CD4-positive, alpha-beta T cell treated with Interleukin-17A for 1 hour (primary cell): ENCODE measurements at regions not wholly inside any gene's neighbourhood (a gene's known extent, or its start where the extent isn't known, plus 50 kb on each side); places are given as distances from the start of the nearest gene placed in this dataset.

Experiments used
- DNase-seq: peaks from one replicate; pipeline ENCODE4 v3.0.0-alpha.2; 2020

DNA sequence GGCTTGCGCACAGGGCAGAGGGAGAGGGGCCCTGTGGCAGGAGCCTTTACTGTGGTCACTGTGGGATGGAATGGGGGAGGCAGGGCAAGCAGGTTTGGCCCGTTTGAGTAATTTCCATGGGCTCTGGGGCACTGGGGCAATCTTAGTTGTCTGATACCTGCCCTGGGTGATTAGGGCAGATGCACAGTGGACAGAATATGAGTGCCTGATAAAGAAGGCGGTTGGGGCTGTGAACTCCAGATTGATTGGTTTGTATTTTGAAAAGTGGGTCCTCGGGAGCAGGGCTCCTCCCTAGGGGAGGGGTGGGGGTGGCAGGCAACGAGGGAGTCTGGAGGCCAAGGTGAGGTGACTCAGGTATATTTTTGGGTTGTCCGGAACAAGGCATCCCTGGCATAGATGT is 247.5 kb downstream of the NSG2 start:
- no peak for DNase-seq

DNA sequence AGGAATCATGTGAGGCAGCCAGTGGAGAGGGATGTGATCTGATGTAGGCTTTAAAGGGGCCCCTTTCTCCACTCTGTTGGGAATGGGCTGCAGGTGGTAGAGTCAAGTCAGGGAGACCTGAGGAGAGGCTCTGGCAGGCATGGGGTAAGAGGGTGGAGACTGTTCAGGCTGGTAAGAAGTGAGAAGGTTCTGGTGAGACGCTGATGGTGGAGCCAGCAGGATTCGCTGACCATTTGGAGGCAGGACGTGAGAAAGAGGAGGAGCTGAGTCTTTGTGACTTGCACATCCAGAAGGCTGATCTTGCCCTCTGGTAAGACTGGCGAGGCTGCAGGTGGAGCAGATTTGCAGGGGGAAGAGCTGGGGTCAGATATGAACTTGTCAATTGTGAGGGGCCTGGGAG is 248.0 kb downstream of the NSG2 start:
- no peak for DNase-seq

- no peak for DNase-seq
These were observed 249.6 kb downstream of the NSG2 start for GRCh38 chr5:174294891-174295620.

DNA sequence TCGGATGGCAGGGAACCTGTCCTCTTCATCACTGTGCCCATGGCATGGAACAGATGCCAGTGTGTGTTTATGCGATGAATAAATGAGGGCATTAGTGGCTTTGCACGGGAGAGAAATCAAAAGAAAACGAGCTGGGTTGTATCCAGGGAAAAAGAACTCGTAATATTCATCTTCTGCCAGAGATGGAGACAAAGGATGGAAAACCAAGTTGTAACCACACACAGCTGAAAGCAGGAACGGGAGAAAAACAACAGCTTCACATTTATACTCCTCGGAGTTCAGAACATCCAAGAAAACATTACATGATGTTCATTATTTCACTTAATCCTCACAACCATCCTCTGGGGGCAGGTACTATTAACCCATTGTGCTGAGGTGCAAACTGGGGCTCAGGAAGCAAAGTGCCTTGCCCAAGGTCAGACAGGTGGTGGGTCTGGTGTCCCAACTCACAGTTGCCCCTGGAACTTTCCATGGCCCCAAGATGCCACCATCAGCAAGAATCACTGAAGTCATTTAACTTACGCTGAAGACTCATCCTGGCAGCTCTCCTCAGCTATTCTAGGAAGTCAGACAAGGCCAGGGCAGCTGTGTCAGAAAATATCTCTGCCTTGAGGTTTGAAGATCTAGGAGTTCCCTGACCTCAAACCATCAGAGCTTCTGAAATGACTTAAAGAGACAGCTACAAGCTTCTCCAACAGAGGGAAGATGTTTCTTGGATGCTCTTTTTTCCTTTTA is 250.4 kb downstream of the NSG2 start:
- DNase-seq = no peak

GRCh38 chr5:174300118-174300940 is 254.8 kb downstream of the NSG2 start:
- no peak for DNase-seq

DNA sequence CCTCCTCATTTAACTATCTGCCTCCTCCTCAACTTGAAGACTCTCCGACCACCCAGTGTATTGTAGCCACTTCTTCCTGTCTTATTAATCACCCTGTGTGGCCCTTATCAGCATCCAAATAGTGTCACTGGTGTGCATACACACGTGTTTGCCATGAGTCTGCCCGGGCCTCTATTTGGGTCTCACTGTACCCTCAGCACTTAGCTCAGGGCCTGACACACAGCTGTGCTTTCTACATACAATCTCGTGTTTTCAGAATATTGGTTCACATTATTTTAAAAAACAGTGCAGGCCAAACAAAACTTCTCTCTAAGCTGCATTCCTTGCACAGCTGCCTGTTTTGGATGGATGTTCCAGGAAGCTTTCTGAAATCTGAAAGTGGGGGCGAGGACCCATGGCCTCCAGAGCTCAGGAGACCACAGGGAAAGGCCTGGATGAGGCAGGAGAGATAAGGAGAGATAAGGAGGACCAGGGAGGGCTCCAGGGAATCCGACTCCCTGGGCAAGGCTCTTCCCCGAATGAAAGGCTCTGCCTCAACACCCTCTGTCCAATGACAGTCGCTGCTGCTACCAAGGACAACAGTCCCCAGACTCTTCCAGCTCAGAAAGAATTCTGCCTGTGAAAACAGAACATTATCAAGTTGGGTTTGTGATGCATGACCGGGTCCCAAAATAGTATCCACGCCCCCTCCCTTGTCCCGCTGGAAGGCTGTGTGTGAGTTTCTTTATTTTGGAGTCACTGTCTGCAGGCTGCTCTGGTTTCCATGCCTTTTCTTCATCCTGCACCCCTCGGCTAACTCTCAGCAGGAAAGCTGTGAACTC is 255.6 kb downstream of the NSG2 start:
- no peak for DNase-seq

- no peak for DNase-seq
These were observed 256.5 kb downstream of the NSG2 start for GRCh38 chr5:174301848-174302625.

GRCh38 chr5:174303035-174303434 is 257.5 kb downstream of the NSG2 start:
- DNase-seq = no peak

DNA sequence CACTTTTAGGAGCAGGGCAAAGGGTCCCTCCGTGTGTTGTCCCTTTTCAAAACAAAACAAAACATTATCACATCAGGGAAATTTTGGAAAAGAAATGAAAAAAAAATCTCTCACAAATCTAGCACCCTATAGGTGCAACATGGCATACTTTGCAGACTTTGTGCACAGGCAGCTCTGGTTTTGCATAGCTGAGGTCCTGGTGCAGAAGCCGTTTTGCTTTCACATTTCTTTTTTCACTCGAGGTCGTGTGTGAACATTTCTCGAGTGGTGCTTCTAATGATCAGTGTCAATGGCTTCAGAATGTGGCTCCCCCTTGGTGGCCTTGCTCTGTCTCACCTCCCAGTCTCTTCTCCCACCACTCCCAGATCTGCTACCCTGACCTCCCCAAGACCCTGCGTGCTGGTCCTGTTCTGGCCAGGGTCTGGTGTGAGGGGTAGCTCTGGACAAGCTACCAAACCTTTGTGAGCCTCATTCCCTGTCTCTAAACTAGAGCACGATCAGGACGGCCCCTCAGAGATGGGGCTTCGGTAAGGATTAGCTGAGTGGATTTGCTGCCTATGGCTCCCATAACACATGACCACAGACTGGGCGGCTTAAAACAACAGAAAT is 258.0 kb downstream of the NSG2 start:
- DNase-seq = no peak

DNA sequence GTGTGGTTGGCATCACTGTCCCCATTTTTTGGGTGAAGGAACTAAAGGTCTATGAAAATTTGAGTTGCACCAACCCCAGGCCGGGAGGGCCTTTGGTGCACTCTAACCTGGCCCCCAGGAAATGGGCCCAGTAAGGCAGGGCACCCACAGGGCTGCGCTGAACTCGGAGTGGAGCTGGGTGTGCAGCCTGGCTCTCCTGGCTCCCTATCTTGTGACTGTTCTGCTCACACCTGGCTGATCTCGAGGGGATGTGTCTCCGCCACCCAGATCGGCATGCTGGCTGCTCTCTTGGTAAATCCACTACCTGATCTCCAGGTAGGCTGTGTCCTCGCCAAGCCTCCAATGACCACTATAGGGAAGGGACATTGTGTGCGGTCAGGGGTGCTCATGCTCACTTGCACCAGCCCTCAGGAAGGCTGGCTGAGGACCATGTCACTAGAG is 259.8 kb downstream of the NSG2 start:
- DNase-seq = no peak

DNA sequence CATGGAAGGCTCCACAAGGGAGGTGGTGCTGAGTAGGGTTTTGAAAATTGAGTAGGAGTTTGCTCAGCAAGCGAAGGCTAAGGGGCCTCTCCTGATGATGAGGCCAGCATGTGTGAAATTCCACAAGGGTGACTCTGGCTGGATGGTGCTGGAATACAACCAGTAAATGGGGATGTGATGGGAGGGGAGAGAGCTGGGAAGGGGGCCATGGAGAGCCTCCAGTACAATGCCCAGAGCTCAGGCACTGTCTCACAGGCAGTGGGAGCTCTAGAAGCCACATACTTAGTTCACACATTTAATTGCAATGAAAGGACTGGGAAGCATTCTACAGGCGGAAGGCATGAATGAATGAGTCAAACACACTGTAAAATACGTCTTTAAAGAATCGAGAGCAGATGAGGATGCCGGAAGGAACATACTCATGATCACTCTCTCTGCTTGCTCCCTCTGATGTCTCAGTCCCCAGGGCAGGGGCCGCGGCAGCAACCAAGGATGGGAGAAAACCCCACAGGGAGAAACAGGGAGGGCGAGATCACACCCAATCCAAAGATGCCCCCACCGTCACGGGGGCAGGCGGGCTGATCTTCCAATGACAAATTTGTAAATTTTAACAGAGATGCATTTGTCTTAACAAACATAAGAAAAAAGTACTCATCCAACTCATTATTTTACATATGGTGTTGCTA is 261.0 kb downstream of the NSG2 start:
- no peak for DNase-seq

- no peak for DNase-seq
These were observed 261.5 kb downstream of the NSG2 start for GRCh38 chr5:174307031-174307408.

DNA sequence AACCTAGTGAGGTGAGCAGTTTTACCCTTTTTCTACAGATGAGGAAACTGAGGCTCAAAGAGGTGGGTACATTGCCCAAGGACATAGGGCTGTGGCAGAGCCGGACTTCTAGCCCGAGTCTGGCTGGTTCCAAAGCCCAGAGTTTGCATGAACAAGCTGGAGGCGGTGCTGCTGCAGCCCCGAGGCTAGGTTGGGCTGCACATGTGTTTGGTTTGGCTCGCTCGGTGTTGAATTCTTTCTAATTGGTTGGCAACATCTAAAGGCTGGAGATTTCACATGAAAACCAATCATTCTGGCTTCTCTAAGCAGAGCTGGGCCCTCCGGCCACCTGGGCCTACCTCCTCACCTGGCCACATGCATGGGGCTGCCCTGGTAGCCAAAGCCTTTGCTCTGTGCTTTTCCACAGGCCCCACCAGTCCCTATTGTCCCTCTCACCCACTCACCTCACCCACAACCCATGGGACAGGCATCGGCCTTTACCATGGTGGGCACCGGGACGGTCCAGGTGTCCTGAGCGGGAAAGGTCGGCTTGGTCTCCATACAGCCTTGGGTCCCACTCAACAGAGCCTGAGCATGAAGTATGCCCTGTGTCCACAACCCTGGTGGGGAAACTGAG is 262.3 kb downstream of the NSG2 start:
- no peak for DNase-seq

DNA sequence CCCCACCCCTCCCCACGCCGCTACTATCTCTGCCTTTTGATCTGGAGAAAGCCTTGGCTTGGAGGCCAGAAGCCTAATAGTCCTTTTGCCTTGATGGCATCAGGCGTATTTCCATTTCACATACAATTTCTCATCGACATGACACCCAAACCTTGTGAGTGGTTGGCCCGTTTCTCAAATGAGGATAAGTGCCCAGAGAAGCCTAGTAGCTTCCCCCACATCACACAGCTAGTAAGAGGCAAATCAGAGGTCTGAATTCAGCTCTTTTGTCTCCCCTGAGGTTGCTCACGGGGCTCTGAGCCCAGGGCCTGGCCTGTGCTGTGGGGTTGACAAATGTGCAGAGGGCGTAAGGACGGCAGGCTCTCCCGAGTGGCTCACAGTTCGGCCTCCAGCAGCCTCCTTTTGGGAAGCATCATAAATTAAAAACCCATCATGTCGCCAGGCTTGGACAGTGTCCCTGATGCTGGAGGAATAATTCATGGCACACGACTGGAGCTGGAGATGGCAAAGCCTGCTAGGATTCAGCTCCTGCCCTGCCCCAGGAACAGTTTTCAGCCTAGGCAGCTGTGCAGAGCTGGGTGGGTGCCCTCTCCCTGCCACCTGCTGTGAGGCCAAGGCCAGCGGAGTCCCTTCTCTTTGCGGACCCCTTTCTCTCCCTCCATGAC is 263.8 kb downstream of the NSG2 start:
- no peak for DNase-seq

DNA sequence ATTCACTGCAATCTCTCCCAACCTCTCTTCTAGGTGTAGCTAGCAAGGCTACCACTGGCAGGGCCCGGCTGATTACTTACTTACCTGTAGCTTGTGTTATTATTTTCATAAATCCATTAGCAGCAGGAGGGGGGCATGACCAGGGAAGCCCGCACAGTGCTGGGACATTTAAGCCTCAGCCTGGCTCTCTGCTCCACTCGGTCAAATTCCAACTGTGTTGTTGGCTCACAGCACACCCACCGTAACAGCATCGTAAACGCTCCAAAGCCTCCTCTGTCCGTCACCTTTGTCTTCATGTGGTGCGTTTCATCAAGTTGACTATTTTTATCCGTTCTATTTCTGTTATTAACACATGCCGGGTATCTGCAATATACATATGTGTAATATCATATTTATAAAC is 264.7 kb downstream of the NSG2 start:
- DNase-seq = no peak

DNA sequence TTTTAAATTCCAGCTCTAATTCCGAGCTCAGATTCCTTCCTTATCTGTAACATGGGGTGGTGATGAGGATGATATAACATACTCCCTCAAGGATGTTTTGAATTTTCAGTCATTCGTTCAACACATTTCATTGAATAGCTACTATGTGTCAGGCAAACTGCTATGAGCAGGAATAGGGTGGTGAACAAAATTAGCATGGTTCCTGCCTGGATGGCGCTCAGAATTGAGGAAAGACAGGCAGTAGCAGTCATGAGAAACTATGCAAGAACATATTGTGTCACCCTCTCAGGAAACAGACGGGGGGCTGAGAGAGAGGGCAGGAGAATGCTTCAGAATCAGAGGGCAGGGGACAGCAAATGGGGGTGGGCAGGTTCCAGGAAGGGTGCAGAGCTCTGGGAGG is 265.2 kb downstream of the NSG2 start:
- no peak for DNase-seq

DNA sequence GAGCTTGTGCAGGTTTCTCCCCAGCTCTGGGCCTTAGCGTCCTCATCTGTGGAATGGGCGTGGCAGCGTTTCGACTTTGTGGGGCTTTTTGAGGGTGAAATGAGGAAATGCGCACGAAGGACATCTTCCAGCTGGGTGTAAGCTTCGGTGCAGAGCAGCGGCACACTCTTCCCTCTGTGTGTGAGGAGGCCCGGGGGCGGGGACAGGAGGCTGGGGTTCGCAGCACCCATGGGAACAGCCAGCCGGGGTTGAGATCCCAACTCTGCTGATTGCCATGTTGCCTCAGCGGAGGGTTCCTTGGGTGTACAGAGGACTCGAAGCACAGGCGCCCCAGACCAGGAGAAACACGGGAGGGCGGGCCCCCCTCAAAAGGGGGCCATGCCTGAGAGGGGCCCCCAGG is 265.6 kb downstream of the NSG2 start:
- no peak for DNase-seq

DNA sequence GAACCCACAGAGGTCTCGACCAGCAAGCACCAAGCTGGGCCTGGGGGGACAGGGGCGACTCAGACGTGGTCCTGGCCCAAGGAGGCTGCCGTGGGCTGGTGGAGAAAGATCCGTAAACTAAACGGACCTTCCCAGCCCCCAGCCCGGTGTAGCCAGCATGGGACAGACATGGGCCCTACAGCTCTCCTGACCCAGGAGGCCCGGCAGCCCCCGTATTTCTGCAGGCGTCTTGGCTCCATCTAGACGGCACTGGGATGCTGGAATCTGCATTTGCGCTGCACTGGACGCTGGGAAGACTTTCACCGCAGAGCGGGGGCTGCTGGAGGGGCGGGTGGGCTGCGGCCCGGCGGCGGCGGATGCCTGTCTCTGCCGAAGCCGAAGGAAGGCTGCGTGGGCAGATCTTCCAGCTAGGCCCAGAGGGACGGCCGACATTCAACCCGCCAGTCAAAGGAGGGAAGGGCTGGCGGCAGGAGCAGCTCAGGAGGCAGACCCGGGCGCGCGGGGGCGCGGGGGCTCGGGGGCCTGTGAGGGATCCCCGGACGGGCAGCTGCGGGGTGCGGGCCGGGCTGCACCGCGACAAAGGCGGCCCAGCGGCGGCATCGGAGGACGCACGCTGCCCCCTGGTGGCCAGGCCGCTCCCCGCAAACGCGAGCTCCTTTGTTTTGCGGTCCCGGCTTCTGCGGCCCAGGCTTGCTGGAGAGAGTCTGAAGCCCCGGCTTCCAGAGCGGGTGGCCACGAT is 266.2 kb downstream of the NSG2 start:
- peak; percentile 32 for DNase-seq

DNA sequence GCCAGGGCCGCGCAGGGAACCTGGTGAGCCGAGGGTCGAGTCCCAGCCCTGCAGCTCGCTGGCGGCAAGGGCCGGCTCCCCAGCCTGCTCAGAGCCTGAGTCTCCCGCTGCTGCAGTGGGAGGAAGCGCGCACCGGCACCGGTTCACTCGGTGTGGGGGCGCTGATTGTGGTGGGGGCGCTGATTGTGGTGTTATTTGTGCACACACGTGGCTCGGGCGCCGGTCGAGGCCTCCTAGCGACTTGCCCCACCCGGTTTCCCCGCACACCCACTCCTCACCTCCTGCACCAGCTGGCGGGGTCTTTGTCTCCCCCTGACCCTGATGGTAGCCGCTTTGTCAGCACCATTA is 266.7 kb downstream of the NSG2 start:
- DNase-seq = no peak
